ENCODE measurements at regions not wholly inside any gene's neighbourhood (a gene's known extent, or its start where the extent isn't known, plus 50 kb on each side); places are given as distances from the start of the nearest gene placed in this dataset.

GRCh38 chr1:36657826-36658225, 175.1 kb upstream of the CSF3R start:
- Mint-ChIP-seq H3K4me3 (no peak overlapping the region), H3K4me1 (peaks cover 0 to under 1% of the 10 kb centered on the region in 2 donors), H3K9me3 (no peaks in the 10 kb centered on the region), H3K27ac (no peak overlapping the region), H3K36me3 (no peaks in the 10 kb centered on the region), H3K27me3 (ENCODE audit: low read depth in 2 of 2) (peaks cover 30 to 33% of the 10 kb centered on the region in 2 donors)
- DNase-seq (no peak), ATAC-seq (no peak)
- Histone ChIP-seq H3K27ac (ENCODE audit: low read length) (no peak overlapping the region), H3K4me3 (ENCODE audit: low read length) (no peak overlapping the region), H3K27me3 (ENCODE audit: control insufficient read depth, insufficient read depth, low read length) (no peaks in the 10 kb centered on the region), H3K9me3 (ENCODE audit: control insufficient read depth, insufficient read depth, low read length) (no peaks in the 10 kb centered on the region), H3K4me1 (ENCODE audit: control insufficient read depth, insufficient read depth, low read length) (peaks cover under 1% of the 10 kb centered on the region), H3K36me3 (ENCODE audit: control insufficient read depth, insufficient read depth, low read length) (no peaks in the 10 kb centered on the region)
- TF ChIP-seq CTCF (IDR thresholded peaks at IDR 0.05), result no peak
- 75% methylated on average over 6 of the region's 6 CpGs for WGBS (ENCODE audit: insufficient coverage)
- intact Hi-C loops (cut with micrococcal nuclease), result no loop called here

GRCh38 chr1:36656838-36657237, 174.1 kb upstream of the CSF3R start:
- H3K4me3 ChIP-seq (ENCODE audit: low read length), result no peak overlapping the region
- peaks cover 9 to 11% of the 10 kb centered on the region in 2 donors for H3K4me1 Mint-ChIP-seq
- no peak for TF ChIP-seq CTCF (IDR thresholded peaks at IDR 0.05)
- no peak for ATAC-seq
- DNase-seq, result no peak
- H3K27me3 Mint-ChIP-seq (ENCODE audit: low read depth in 2 of 2), result peaks cover 39 to 42% of the 10 kb centered on the region in 2 donors
- no peaks in the 10 kb centered on the region for H3K27me3 ChIP-seq (ENCODE audit: control insufficient read depth, insufficient read depth, low read length)
- H3K4me1 ChIP-seq (ENCODE audit: control insufficient read depth, insufficient read depth, low read length), result peaks cover 8% of the 10 kb centered on the region
- intact Hi-C loops (cut with micrococcal nuclease), result no loop called here
- no peaks in the 10 kb centered on the region for H3K9me3 Mint-ChIP-seq
- H3K9me3 ChIP-seq (ENCODE audit: control insufficient read depth, insufficient read depth, low read length), result no peaks in the 10 kb centered on the region
- no peaks in the 10 kb centered on the region for H3K36me3 Mint-ChIP-seq
- H3K36me3 ChIP-seq (ENCODE audit: control insufficient read depth, insufficient read depth, low read length), result no peaks in the 10 kb centered on the region
- H3K27ac Mint-ChIP-seq, result no peak overlapping the region
- H3K27ac ChIP-seq (ENCODE audit: low read length), result no peak overlapping the region
- no peak overlapping the region for H3K4me3 Mint-ChIP-seq

- H3K4me1 Mint-ChIP-seq, result peaks cover 11 to 15% of the 10 kb centered on the region in 2 donors
- Histone ChIP-seq H3K9me3 (ENCODE audit: control insufficient read depth, insufficient read depth, low read length) (no peaks in the 10 kb centered on the region), H3K4me1 (ENCODE audit: control insufficient read depth, insufficient read depth, low read length) (peaks cover 10% of the 10 kb centered on the region), H3K36me3 (ENCODE audit: control insufficient read depth, insufficient read depth, low read length) (no peaks in the 10 kb centered on the region), H3K27me3 (ENCODE audit: control insufficient read depth, insufficient read depth, low read length) (no peaks in the 10 kb centered on the region), H3K4me3 (ENCODE audit: low read length) (no peak overlapping the region), H3K27ac (ENCODE audit: low read length) (no peak overlapping the region)
- intact Hi-C loops (cut with micrococcal nuclease), result no loop called here
- 75% methylated on average over 2 of the region's 2 CpGs for WGBS (ENCODE audit: insufficient coverage)
- H3K27me3 Mint-ChIP-seq (ENCODE audit: low read depth in 2 of 2), result peaks cover 40 to 45% of the 10 kb centered on the region in 2 donors
- H3K27ac Mint-ChIP-seq, result no peak overlapping the region
- H3K36me3 Mint-ChIP-seq, result no peaks in the 10 kb centered on the region
- no peak for TF ChIP-seq CTCF (IDR thresholded peaks at IDR 0.05)
- ATAC-seq (no peak), DNase-seq (no peak)
- no peaks in the 10 kb centered on the region for H3K9me3 Mint-ChIP-seq
- no peak overlapping the region for H3K4me3 Mint-ChIP-seq
These were observed 173.6 kb upstream of the CSF3R start for GRCh38 chr1:36656271-36656670.

- Histone ChIP-seq H3K27me3 (ENCODE audit: control insufficient read depth, insufficient read depth, low read length) (no peaks in the 10 kb centered on the region), H3K4me3 (ENCODE audit: low read length) (no peak overlapping the region), H3K27ac (ENCODE audit: low read length) (no peak overlapping the region), H3K9me3 (ENCODE audit: control insufficient read depth, insufficient read depth, low read length) (no peaks in the 10 kb centered on the region), H3K36me3 (ENCODE audit: control insufficient read depth, insufficient read depth, low read length) (no peaks in the 10 kb centered on the region), H3K4me1 (ENCODE audit: control insufficient read depth, insufficient read depth, low read length) (peaks cover 10% of the 10 kb centered on the region)
- no peaks in the 10 kb centered on the region for H3K9me3 Mint-ChIP-seq
- WGBS (ENCODE audit: insufficient coverage), result 68% methylated on average over 4 of the region's 4 CpGs
- intact Hi-C loops (cut with micrococcal nuclease), result no loop called here
- DNase-seq (no peak), ATAC-seq (no peak)
- H3K27ac Mint-ChIP-seq, result no peak overlapping the region
- TF ChIP-seq CTCF (IDR thresholded peaks at IDR 0.05), result no peak
- H3K4me1 Mint-ChIP-seq, result peaks cover 20 to 26% of the 10 kb centered on the region in 2 donors
- H3K36me3 Mint-ChIP-seq, result no peaks in the 10 kb centered on the region
- no peak overlapping the region for H3K4me3 Mint-ChIP-seq
- H3K27me3 Mint-ChIP-seq (ENCODE audit: low read depth in 2 of 2), result peaks cover 41 to 47% of the 10 kb centered on the region in 2 donors
These were observed 171.9 kb upstream of the CSF3R start for GRCh38 chr1:36654586-36654985.

All from natural killer cell (primary cell).